Keratinocyte (primary cell): ENCODE measurements at regions not wholly inside any gene's neighbourhood (a gene's known extent, or its start where the extent isn't known, plus 50 kb on each side); places are given as distances from the start of the nearest gene placed in this dataset.

Experiments used
- DNase-seq: peaks from one replicate; pipeline ENCODE4 v3.0.0-alpha.2; 2011; ENCODE audit warnings: low read depth, missing footprints, low spot score
- FAIRE-seq: peaks from 2 replicates; lab custom pipeline; 2011; peaks lifted over from hg19 to GRCh38; lab: Jason Lieb, UNC
- H2AFZ ChIP-seq: 2 replicates; pipeline ENCODE4 v1.6.0; 2012; ENCODE audit warnings: low read length, control low read depth, inconsistent platforms; ENCODE audit not compliant: control insufficient read depth
- H3K27ac ChIP-seq: 2 replicates; pipeline ENCODE4 v1.5.1; 2011; ENCODE audit warnings: low read length; ENCODE audit not compliant: control insufficient read depth, insufficient read depth
- H3K27me3 ChIP-seq: 3 replicates; pipeline ENCODE4 v1.6.0; 2011; ENCODE audit warnings: low read length; ENCODE audit not compliant: control insufficient read depth, insufficient read depth; ENCODE audit errors: extremely low read depth
- H3K36me3 ChIP-seq, 2 experiments: 2 replicates in 1 of 2; 3 replicates in 1 of 2; pipeline ENCODE4 v1.5.1; 2011; ENCODE audit warnings: low read length in 2 of 2, mild to moderate bottlenecking in 1 of 2; ENCODE audit not compliant: control insufficient read depth in 2 of 2, insufficient read depth in 2 of 2; ENCODE audit errors: extremely low read depth in 1 of 2
- H3K4me1 ChIP-seq: 3 replicates; pipeline ENCODE4 v1.5.1; 2011; ENCODE audit warnings: low read length; ENCODE audit not compliant: control insufficient read depth, insufficient read depth; ENCODE audit errors: extremely low read depth
- H3K4me2 ChIP-seq: 3 replicates; pipeline ENCODE4 v1.6.0; 2011; ENCODE audit warnings: low read depth, low read length; ENCODE audit not compliant: control insufficient read depth, insufficient read depth; ENCODE audit errors: extremely low read depth
- H3K4me3 ChIP-seq, 3 experiments: fragments of 200-600 bp in 1 of 3; sonication (generic) in 1 of 3; 2 replicates in 2 of 3; 3 replicates in 1 of 3; pipeline ENCODE4 v1.5.1; 2011 to 2016; ENCODE audit warnings: low read length in 3 of 3, mild to moderate bottlenecking in 3 of 3, control low read depth in 2 of 3, inconsistent platforms in 1 of 3, low read depth in 1 of 3, mixed read lengths in 1 of 3, mixed run types in 1 of 3, moderate library complexity in 1 of 3; ENCODE audit not compliant: control insufficient read depth in 2 of 3, insufficient read depth in 2 of 3; ENCODE audit errors: extremely low read depth in 1 of 3
- H3K79me2 ChIP-seq: 2 replicates; pipeline ENCODE4 v1.6.0; 2012; ENCODE audit warnings: low read length; ENCODE audit not compliant: control insufficient read depth, insufficient read depth
- H3K9ac ChIP-seq: 3 replicates; pipeline ENCODE4 v1.6.0; 2011; ENCODE audit warnings: low read length; ENCODE audit not compliant: control insufficient read depth, insufficient read depth; ENCODE audit errors: extremely low read depth
- H3K9me1 ChIP-seq: 3 replicates; pipeline ENCODE4 v1.6.0; 2011; ENCODE audit warnings: low read length; ENCODE audit not compliant: control insufficient read depth, insufficient read depth; ENCODE audit errors: extremely low read depth
- H3K9me3 ChIP-seq: 2 replicates; pipeline ENCODE4 v1.5.1; 2012; ENCODE audit warnings: low read depth, low read length; ENCODE audit not compliant: control insufficient read depth
- H4K20me1 ChIP-seq: 3 replicates; pipeline ENCODE4 v1.6.0; 2011; ENCODE audit warnings: low read length; ENCODE audit not compliant: control insufficient read depth, insufficient read depth; ENCODE audit errors: extremely low read depth
- CTCF ChIP-seq, 3 experiments: IDR thresholded peaks in 1 of 3; conservative IDR thresholded peaks in 1 of 3; optimal IDR thresholded peaks in 1 of 3; 2 replicates in 2 of 3; 3 replicates in 1 of 3; pipeline versions ENCODE3 to v1.5.1; 2011; ENCODE audit warnings: low read length in 3 of 3, mild to moderate bottlenecking in 3 of 3, moderate library complexity in 2 of 3, control low read depth in 1 of 3, inconsistent platforms in 1 of 3; ENCODE audit not compliant: insufficient read depth in 2 of 3; ENCODE audit errors: extremely low read depth in 1 of 3
- EZH2 ChIP-seq: IDR thresholded peaks from one replicate; pipeline ENCODE4 v1.6.1; 2012; ENCODE audit warnings: inconsistent platforms, mild to moderate bottlenecking, low read length, moderate library complexity
- dilution Hi-C: fragments of 300-500 bp; cut with MboI; formaldehyde crosslinking; loops from one replicate; pipeline ENCODE4 v1.7.0; 2020; ENCODE audit warnings: low sequenced_read_pairs; ENCODE audit not compliant: extremely low pct_ligation_motif_present

- no peak overlapping the region for H3K9ac ChIP-seq
- H3K4me3 ChIP-seq: no peak overlapping the region
- no peaks in the 10 kb centered on the region for H4K20me1 ChIP-seq
- FAIRE-seq (no peak), DNase-seq (no peak)
- no peak overlapping the region for H3K4me2 ChIP-seq
- no peaks in the 10 kb centered on the region for H3K9me1 ChIP-seq
- no peaks in the 10 kb centered on the region for H3K4me1 ChIP-seq
- H3K36me3 ChIP-seq: no peaks in the 10 kb centered on the region
- no peaks in the 10 kb centered on the region for H3K9me3 ChIP-seq
- dilution Hi-C loops: no loop called here
- H3K79me2 ChIP-seq: no peaks in the 10 kb centered on the region
- no peaks in the 10 kb centered on the region for H3K27me3 ChIP-seq
- no peak overlapping the region for H3K27ac ChIP-seq
- TF ChIP-seq EZH2 (no peak), CTCF (optimal IDR thresholded peaks at IDR 0.05 in 1 of 3, IDR thresholded peaks at IDR 0.05 in 1 of 3, conservative IDR thresholded peaks at IDR 0.05 in 1 of 3; ENCODE audit: extremely low read depth in 1 of 3, insufficient read depth in 2 of 3, low read length in 3 of 3) (no peak)
- H2AFZ ChIP-seq: no peak overlapping the region
Observed at GRCh38 chr11:80390505-80390904, 949.7 kb upstream of the TENM4 start.

GRCh38 chr11:80388536-80388935, 947.7 kb upstream of the TENM4 start:
- TF ChIP-seq EZH2: no peak
- TF ChIP-seq CTCF (optimal IDR thresholded peaks at IDR 0.05 in 1 of 3, IDR thresholded peaks at IDR 0.05 in 1 of 3, conservative IDR thresholded peaks at IDR 0.05 in 1 of 3; ENCODE audit: extremely low read depth in 1 of 3, insufficient read depth in 2 of 3, low read length in 3 of 3): no peak
- DNase-seq (no peak), FAIRE-seq (no peak)
- H3K4me2 ChIP-seq: no peak overlapping the region
- H3K36me3 ChIP-seq: no peaks in the 10 kb centered on the region
- H4K20me1 ChIP-seq: no peaks in the 10 kb centered on the region
- no peaks in the 10 kb centered on the region for H3K4me1 ChIP-seq
- H3K79me2 ChIP-seq: no peaks in the 10 kb centered on the region
- no peak overlapping the region for H3K9ac ChIP-seq
- no peaks in the 10 kb centered on the region for H3K9me1 ChIP-seq
- H3K4me3 ChIP-seq: no peak overlapping the region
- H2AFZ ChIP-seq: no peak overlapping the region
- dilution Hi-C loops: no loop called here
- no peaks in the 10 kb centered on the region for H3K9me3 ChIP-seq
- H3K27ac ChIP-seq: no peak overlapping the region
- H3K27me3 ChIP-seq: no peaks in the 10 kb centered on the region
